Neural cell (in vitro differentiated cells): ENCODE measurements at regions not wholly inside any gene's neighbourhood (a gene's known extent, or its start where the extent isn't known, plus 50 kb on each side); places are given as distances from the start of the nearest gene placed in this dataset.

Source experiments
- CTCF ChIP-seq: fragments of 450-650 bp; IDR thresholded peaks from 2 replicates; pipeline ENCODE4 v1.5.1; 2014; ENCODE audit warnings: antibody characterized with exemption, mild to moderate bottlenecking, moderate library complexity; ENCODE audit not compliant: poor library complexity, severe bottlenecking
- POLR2AphosphoS5 ChIP-seq: IDR thresholded peaks from 2 replicates; pipeline ENCODE4 v1.6.1; 2012
- TAF1 ChIP-seq: IDR thresholded peaks from 2 replicates; pipeline ENCODE4 v1.6.1; 2012; ENCODE audit warnings: low read depth

DNA sequence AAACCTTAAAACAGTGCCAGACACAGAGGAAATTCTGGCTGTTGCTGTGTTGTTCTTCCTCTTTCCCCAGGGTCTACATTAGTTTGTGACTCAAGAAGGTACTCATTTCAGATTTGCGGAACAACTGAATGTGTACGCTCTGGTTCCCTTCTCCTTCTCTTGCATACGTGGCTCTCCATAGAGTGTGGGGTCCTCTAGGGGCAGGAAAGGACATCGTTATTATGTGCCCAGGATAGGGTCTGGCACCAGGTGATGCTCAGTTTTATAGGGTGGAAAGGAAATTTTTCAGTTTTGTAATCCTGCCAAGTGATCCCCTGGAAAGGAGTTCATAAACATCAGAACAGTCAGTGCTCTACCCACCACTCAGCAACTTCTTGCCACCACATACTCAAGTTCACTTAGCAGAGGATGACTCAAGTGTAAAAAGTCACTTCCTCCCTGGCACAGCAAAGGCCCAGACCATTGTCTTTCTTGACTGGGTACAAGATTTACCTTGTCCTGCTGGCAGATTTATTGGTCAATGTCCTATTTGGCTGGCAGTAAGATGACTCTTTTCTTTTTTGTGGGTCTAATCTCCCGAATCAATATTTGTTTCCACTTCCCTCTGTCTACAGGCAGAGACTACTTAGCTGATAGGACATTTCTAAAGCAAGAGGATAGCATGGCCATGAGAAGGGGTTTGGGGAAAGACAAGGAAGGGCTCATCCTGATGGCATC is 246.0 kb upstream of the TENM4 start:
- TF ChIP-seq TAF1 (no peak), POLR2AphosphoS5 (no peak), CTCF (no peak)
